ENCODE measurements at regions not wholly inside any gene's neighbourhood (a gene's known extent, or its start where the extent isn't known, plus 50 kb on each side); places are given as distances from the start of the nearest gene placed in this dataset.

DNA sequence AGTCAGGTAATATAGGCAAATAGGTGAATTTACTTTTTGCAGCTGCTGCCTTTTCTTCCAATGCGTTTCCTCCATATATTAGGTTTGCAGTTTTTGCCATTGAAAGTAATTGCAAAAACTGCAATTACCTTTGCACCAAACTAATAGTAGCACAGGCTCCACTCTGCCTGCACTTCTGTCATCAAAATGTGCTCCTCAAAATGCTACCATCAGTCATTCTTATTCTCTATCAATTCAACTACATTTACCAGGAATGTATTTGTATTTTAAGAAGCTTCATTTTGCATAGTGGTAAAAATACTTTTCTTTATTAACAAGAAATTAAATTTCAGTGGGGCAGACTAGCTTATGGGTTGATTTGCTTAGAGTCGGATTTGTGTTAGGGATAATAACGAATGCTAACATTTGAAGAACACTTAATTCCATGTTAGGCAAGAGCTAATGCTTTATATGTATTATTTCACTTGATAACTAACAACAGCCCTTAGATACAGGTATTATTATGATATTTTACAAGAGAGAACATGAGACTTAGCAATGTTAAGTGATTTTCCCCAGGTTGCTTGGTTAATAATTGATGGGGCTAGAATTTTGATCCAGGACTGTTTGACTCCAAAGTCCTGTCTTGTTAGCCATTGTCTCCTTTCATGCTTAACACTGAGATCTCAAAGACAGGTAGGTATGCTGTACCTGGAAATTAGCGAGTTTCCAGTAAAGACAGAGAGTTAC lies 300.4 kb downstream of the MAN2A1 start:
- TF ChIP-seq FOXA1 (IDR thresholded peaks at IDR 0.05) (no peak), FOXM1 (IDR thresholded peaks at IDR 0.05; ENCODE audit: borderline replicate concordance) (no peak), LEF1 (IDR thresholded peaks at IDR 0.05; ENCODE audit: borderline replicate concordance) (no peak), ELF4 (IDR thresholded peaks at IDR 0.05) (no peak), SP1 (IDR thresholded peaks at IDR 0.05) (no peak), NFRKB (IDR thresholded peaks at IDR 0.05) (no peak), BHLHE40 (IDR thresholded peaks at IDR 0.05; ENCODE audit: borderline replicate concordance) (no peak)

All from HEK293T (cell line).